NCI-H524 treated with DMSO at 0.1 percent for 48 hours (cell line): ENCODE measurements at regions not wholly inside any gene's neighbourhood (a gene's known extent, or its start where the extent isn't known, plus 50 kb on each side); places are given as distances from the start of the nearest gene placed in this dataset.

Source experiments
- DNase-seq: peaks from one replicate; lab custom pipeline; 2025; lab: John Stamatoyannopoulos, UW

- DNase-seq, result no peak
Observed at GRCh38 chr1:14498839-14499238, 99.6 kb upstream of the KAZN start.

- no peak for DNase-seq
Observed at GRCh38 chr1:14499312-14500040, 99.0 kb upstream of the KAZN start.

- no peak for DNase-seq
Observed at GRCh38 chr1:14500041-14500440, 98.4 kb upstream of the KAZN start.

DNA sequence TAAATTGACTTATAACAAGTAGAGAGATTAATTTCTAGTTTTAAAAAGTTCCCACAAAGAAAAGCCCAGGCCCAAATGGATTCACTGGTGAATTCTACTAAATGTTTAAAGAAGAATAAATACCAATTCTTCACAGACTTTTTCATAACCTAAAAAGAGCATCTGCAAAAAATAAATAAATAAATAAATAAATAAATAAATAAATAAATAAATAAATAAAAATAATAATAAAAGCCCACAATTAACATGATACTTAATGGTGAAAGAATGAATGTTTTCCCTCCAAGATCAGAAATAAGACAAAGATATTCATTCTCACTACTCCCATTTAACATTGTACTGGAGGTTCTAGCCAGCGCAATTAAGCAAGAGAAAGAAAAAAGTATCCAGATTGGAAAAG lies 97.6 kb upstream of the KAZN start:
- no peak for DNase-seq

GRCh38 chr1:14504517-14504916 lies 94.0 kb upstream of the KAZN start:
- DNase-seq, result no peak

DNA sequence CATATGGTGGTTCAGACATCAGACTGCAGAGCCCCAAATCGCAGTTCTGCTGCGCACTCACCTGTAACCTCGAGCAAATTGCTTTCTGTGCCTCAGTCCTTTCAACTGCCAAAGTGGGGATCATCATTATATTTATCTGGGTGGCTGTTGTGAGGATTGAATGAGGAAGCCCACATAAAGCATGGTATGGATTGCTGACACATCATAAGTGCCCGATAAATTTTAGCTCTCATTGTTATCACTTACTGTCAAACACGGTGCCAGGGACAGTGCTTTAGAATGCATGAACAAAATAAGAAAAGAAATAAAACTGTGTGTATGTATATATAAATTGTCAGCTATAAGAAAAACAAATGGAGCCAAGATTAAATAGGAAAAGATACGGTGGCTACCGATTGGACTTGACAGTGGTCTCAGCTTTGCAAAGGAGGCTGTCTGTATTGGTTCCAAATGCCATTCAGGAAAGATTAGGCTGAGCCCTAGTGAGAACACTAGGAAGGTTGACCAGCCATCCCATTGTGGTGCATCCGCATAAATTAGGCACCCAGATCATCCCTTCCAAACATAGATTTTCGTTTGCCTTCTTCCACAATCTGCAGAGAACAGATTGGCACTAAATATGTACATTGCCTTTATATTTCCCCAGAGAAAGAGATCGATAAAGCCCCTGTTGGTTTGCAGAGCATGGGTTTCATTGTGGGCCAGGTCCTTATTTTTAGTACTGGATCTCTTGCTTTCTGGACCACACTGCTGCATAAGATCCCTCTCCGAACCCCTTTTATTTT lies 91.8 kb upstream of the KAZN start:
- no peak for DNase-seq

GRCh38 chr1:14507262-14507661 lies 91.2 kb upstream of the KAZN start:
- DNase-seq, result no peak

GRCh38 chr1:14508613-14509012 lies 89.9 kb upstream of the KAZN start:
- DNase-seq, result no peak

GRCh38 chr1:14511166-14511680 lies 87.3 kb upstream of the KAZN start:
- DNase-seq, result no peak

GRCh38 chr1:14511796-14512585 lies 86.5 kb upstream of the KAZN start:
- no peak for DNase-seq

DNA sequence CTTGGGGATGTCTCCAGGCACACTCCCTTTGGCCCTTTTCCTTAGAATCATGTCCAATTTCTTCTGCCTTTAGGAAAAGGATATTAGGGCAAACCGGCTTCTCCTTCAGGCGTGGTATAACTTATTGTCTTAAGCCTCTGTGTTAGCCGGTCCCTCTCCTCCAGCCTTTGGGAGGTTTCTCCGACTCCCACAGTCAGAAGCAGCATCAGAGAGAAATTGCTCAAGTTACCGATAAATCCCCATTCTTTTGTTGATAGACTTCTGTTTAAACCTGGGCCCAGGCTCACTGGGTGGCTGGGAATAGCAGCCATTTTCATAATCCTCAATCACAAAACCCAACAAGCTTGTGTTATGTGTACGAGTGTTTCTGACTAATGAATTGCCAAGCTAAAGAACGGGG lies 85.4 kb upstream of the KAZN start:
- no peak for DNase-seq

DNA sequence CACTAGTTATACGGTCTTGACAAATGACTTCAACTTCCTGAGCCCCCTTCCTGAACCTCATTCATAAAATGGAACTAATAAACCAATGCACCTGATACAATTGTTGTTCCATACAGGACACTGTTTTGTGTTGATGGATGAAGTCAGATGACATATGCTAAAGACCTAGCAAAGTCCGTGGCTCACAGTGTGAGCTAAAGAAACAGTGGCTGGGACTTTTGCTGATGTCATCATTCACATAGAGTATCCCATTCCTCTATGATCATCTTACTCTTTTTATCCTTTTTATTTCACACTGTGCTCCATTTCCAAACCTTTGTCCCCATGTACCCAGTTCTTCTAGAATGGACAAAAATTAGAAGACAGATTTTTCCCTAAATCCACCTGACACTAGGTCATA lies 83.7 kb upstream of the KAZN start:
- DNase-seq, result no peak

GRCh38 chr1:14516974-14517840 lies 81.3 kb upstream of the KAZN start:
- DNase-seq, result no peak

DNA sequence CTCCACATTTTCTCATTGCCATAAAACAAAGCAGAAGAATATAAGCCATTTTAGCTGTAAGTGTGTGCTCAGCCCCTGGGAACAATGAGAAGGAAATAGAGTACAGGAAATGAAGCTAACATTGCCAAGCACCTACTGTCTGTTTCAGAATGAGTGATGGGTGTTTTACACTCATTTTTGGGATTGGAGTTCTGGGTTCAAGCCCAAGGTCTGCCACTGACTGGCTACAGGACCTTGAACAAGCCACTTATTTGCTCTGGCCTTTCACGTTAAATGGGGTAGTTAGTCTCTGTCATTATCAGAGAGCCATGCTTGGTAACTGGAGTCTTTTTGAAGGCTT lies 80.7 kb upstream of the KAZN start:
- DNase-seq, result no peak

DNA sequence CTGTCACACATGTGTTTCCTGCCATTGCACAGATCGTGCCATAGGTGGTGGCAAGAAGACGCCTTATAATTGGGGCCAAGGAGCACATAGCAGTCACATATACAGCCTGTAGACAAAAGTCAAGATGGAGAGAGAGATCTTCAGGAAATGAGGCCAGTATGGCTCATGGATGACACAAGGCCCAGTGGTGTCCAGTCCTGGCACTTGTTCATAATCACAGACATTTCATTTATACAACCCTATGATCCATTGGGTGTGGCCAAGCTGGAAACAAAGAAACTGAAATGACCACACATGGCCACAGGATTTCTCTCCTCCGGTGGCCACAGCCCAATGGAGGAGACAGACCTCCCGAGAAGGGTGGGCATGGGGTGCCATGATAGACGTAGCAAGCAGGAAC lies 78.5 kb upstream of the KAZN start:
- DNase-seq, result no peak

DNA sequence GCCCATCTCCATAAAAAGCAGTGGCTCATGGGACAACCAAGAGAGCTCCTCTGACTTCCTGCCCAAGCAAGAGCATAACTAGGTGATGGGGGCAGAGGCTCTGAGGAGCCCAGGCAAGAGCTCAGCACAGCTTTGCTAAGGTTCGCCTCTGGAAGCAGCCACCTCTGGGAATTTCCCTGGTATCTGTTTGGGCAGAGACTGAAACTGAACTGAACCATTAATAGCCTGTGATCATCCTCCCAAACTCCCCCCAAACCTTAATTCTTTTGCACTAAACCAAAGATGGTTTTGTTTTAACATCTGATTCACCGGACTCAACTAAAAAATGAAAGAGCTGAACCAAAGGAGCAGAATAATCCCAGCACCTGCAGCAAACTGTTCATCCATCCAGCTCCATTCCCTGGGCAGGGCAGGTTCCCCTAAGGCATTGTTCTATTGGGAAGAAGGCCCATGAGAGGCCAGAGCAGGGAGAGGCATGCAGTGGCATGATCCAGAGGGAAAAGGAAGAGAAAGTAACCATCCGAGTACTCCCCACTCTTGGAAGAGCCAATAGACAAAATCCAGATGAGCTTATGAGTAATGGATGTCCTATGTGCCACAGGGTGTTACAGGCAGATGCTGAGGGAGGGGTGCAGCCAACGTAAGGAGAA lies 77.8 kb upstream of the KAZN start:
- no peak for DNase-seq

GRCh38 chr1:14521622-14522021 lies 76.9 kb upstream of the KAZN start:
- no peak for DNase-seq

- DNase-seq, result no peak
Observed at GRCh38 chr1:14522077-14522925, 76.2 kb upstream of the KAZN start.

DNA sequence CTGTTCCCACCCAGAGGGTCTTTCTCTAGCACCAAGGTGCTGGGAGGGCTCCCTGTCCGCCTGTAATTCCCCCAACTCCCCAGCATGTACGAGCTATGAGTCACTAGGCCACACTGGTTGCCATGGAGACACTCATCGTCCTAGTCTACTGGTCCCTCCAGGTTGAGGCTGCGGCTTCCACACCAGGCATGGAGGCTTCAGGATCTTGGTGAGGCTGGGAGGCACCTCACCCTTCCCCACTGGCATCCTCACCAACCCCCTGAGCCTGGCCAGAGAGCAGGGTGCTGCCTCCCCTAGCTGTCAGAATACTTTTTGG lies 75.6 kb upstream of the KAZN start:
- no peak for DNase-seq

DNA sequence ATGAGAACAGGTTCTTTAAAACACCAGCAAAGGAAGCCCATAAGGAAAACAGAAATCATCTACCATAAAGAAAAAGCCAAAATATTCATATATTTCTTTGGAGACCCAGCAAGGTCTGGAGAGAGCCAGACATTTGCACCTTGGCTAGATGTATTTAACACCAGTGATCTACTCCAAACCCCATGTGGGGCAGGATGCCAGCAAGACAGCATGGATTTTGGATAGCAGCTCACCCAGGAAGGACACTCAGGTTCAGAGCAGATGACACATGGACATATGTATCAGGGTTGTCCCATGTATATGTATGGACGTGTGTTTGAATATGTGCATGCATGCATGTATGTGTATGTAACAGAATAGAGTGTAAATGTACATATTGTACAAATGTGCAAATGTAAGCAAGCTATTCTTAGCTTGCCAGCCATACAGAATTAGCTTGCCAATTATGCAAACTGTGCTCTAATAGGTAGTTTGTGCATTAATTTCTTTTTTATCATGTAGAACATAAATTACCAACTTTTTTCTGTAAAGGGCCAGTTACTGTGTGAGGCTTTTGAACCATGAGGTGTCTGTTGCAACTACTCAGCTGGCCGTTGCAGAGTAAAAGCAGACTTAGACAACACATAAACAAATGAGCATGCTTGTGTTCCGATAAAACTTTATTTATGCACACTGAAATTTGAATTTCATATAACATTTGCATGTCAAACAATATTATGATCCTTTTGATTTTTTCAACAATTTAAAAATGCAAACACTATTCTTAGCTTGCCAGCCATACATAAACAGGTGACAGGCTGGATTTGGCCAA lies 73.5 kb upstream of the KAZN start:
- no peak for DNase-seq
